ENCODE measurements at regions not wholly inside any gene's neighbourhood (a gene's known extent, or its start where the extent isn't known, plus 50 kb on each side); places are given as distances from the start of the nearest gene placed in this dataset.

DNA sequence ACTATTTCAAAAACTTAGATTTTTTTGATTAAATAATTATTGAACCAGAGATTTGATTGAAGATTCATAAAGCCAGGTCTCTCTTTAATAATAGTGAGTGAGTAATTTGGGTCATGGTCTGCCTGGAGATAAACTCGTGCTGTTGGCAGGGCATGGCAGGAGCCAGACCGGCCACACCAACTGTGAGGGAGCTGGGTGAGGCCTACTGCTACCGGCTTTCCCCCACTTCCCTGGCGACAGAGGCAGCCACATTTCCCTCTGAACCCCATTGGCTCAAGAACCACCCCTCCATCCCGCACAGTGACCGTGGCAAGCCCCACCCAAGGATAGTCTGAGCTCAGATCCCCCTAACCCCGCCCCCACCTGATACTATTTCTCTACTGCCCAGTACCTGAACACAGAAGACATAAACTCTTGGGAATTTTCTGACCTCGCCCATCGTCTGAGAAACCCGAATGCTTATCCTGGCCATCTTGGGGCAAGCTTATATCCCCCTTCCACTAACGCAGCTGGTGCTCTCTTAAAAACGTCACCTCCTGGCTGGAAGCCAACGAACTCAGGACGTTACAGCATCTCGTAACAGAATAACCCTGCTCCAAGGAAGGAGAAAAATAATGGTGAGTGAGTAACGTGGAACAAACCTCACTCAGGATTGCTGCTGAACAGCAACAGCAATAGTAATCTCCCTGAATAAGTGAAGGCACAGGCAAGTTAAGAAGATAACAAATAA, 627.6 kb upstream of the PCDH9 start:
- Histone ChIP-seq H3K27me3 (no peaks in the 10 kb centered on the region), H3K27ac (no peak overlapping the region), H3K4me1 (no peaks in the 10 kb centered on the region), H3K9me3 (no peaks in the 10 kb centered on the region), H3K4me3 (no peak overlapping the region), H3K36me3 (no peaks in the 10 kb centered on the region)
- intact Hi-C loops (cut with DNase I) = no loop called here
- ATAC-seq (no peak), DNase-seq (no peak)
- TF ChIP-seq, protein P1, sequence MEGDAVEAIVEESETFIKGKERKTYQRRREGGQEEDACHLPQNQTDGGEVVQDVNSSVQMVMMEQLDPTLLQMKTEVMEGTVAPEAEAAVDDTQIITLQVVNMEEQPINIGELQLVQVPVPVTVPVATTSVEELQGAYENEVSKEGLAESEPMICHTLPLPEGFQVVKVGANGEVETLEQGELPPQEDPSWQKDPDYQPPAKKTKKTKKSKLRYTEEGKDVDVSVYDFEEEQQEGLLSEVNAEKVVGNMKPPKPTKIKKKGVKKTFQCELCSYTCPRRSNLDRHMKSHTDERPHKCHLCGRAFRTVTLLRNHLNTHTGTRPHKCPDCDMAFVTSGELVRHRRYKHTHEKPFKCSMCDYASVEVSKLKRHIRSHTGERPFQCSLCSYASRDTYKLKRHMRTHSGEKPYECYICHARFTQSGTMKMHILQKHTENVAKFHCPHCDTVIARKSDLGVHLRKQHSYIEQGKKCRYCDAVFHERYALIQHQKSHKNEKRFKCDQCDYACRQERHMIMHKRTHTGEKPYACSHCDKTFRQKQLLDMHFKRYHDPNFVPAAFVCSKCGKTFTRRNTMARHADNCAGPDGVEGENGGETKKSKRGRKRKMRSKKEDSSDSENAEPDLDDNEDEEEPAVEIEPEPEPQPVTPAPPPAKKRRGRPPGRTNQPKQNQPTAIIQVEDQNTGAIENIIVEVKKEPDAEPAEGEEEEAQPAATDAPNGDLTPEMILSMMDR (IDR thresholded peaks at IDR 0.05) = no peak

DNA sequence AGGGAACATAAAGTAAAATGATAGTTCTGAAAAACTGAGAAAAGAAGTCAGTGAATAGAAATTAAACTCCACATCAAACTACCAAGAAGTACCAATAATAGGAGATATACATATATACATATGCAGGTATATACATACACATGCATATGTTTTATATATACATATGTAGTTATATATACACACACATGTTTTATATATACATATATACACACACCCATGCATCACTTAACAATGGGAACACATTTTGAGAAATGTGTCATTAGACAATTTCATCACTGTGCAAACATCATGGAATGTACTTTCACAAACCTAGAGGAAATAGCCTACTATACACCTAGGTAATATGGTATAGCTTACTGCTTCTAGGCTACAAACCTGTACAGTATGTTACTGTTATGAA, 626.8 kb upstream of the PCDH9 start:
- Histone ChIP-seq H3K4me1 (no peaks in the 10 kb centered on the region), H3K4me3 (no peak overlapping the region), H3K27me3 (no peaks in the 10 kb centered on the region), H3K9me3 (no peaks in the 10 kb centered on the region), H3K27ac (no peak overlapping the region), H3K36me3 (no peaks in the 10 kb centered on the region)
- no peak for DNase-seq
- TF ChIP-seq, protein P1 (IDR thresholded peaks at IDR 0.05) = no peak
- intact Hi-C loops (cut with DNase I) = no loop called here
- ATAC-seq = no peak

DNA sequence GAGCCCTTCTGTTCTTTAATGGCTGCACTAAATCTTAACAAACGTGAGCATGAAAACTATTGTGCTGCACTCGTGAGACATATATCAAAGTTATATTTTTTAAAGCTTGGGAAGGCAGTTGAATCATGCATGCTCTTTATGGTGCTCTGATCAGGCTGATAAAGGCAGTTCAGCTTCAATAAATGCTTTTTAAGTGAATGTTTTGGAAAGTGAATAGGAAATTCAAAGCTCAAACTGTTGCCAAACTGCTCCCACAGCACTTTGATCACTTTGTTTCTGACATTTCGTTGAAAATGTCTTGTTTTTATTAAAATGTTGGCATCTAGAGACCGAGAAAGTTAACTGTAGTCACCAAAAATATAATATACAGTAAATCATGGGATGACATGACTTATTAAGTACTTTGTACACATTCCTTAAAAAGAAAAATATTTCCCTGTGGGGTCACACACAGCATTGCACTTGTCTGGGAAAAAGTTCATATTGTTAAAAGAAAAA, 625.7 kb upstream of the PCDH9 start:
- TF ChIP-seq, protein P1 (IDR thresholded peaks at IDR 0.05) = no peak
- Histone ChIP-seq H3K36me3 (no peaks in the 10 kb centered on the region), H3K27ac (no peak overlapping the region), H3K4me1 (no peaks in the 10 kb centered on the region), H3K4me3 (no peak overlapping the region), H3K9me3 (no peaks in the 10 kb centered on the region), H3K27me3 (no peaks in the 10 kb centered on the region)
- no peak for DNase-seq
- no peak for ATAC-seq
- intact Hi-C loops (cut with DNase I) = no loop called here

DNA sequence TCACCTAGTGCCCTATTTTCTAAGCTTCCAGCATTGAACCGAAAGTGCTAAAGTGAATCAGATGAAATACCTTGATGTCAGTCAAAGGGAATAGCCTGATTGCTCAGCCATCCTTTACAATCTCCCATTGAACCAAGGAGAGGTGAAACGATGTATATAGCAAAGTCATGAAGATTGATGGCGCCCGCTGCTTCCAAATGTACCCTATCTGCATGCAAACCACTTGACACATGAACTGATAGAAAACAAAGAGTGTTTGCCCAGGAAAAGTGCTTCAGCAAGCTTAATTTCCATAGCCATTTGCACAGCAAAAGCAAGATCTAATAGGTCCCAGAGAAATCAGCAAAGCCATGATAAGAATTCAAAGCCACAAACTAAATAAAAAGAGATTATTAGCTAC, 624.9 kb upstream of the PCDH9 start:
- Histone ChIP-seq H3K4me3 (no peak overlapping the region), H3K27me3 (no peaks in the 10 kb centered on the region), H3K9me3 (no peaks in the 10 kb centered on the region), H3K36me3 (no peaks in the 10 kb centered on the region), H3K4me1 (no peaks in the 10 kb centered on the region), H3K27ac (no peak overlapping the region)
- ATAC-seq (no peak), DNase-seq (no peak)
- intact Hi-C loops (cut with DNase I) = no loop called here
- TF ChIP-seq, protein P1 (IDR thresholded peaks at IDR 0.05) = no peak

DNA sequence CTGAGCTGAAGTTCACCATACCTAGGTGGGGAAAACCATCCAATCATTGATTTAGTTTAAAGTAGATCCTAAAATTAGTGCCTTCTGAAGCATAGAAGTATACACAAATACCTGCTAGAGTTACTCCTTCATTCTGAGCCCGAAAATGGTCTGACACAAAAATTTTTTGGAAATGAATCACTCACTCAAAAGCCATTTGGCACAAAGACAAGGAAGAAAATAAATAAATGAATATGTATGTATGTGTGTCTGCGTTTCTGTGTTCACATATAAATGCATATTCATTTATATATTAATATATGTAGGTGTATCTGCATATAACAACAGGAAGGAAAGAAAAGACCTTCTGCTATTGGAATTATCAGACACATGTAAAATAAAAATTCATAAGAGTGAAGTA, 614.4 kb upstream of the PCDH9 start:
- intact Hi-C loops (cut with DNase I) = no loop called here
- no peaks in the 10 kb centered on the region for H3K36me3 ChIP-seq
- H3K9me3 ChIP-seq = no peaks in the 10 kb centered on the region
- TF ChIP-seq, protein P1 (IDR thresholded peaks at IDR 0.05) = no peak
- H3K4me1 ChIP-seq = no peaks in the 10 kb centered on the region
- H3K27me3 ChIP-seq = no peaks in the 10 kb centered on the region
- H3K27ac ChIP-seq = no peak overlapping the region
- no peak overlapping the region for H3K4me3 ChIP-seq
- no peak for ATAC-seq
- no peak for DNase-seq
